ENCODE measurements at regions not wholly inside any gene's neighbourhood (a gene's known extent, or its start where the extent isn't known, plus 50 kb on each side); places are given as distances from the start of the nearest gene placed in this dataset.
A peak's percentile ranks its signal among the peaks of the same experiment; 100 is the strongest.

- Mint-ChIP-seq H3K4me3 (no peak overlapping the region), H3K9me3 (no peaks in the 10 kb centered on the region), H3K27me3 (ENCODE audit: low read depth) (no peaks in the 10 kb centered on the region), H3K27ac (peak overlapping the region in 2 of 3 experiments; percentile 13 to 42), H3K4me1 (peaks cover 20% of the 10 kb centered on the region), H3K36me3 (ENCODE audit: low read depth) (no peaks in the 10 kb centered on the region)
- no peak for TF ChIP-seq CTCF (IDR thresholded peaks at IDR 0.05; ENCODE audit: unreplicated experiment in 3 of 3)
Observed at GRCh38 chr13:74032325-74032724, 101.9 kb downstream of the KLF12 start.

GRCh38 chr13:74027161-74027779 lies 106.9 kb downstream of the KLF12 start:
- peaks cover 7% of the 10 kb centered on the region for H3K4me1 Mint-ChIP-seq
- H3K27me3 Mint-ChIP-seq (ENCODE audit: low read depth): no peaks in the 10 kb centered on the region
- peaks cover 19% of the 10 kb centered on the region for H3K36me3 Mint-ChIP-seq (ENCODE audit: low read depth)
- peak overlapping the region; percentile 14 to 55 (median 35) for H3K27ac Mint-ChIP-seq
- peaks cover 2% of the 10 kb centered on the region for H3K9me3 Mint-ChIP-seq
- no peak for TF ChIP-seq CTCF (IDR thresholded peaks at IDR 0.05; ENCODE audit: unreplicated experiment in 3 of 3)
- no peak overlapping the region for H3K4me3 Mint-ChIP-seq

GRCh38 chr13:74026753-74027152 lies 107.5 kb downstream of the KLF12 start:
- Mint-ChIP-seq H3K4me3 (no peak overlapping the region), H3K36me3 (ENCODE audit: low read depth) (peaks cover 24% of the 10 kb centered on the region), H3K27me3 (ENCODE audit: low read depth) (no peaks in the 10 kb centered on the region), H3K4me1 (peaks cover 5% of the 10 kb centered on the region), H3K9me3 (peaks cover 6% of the 10 kb centered on the region), H3K27ac (peak overlapping the region; percentile 14 to 55 (median 35))
- no peak for TF ChIP-seq CTCF (IDR thresholded peaks at IDR 0.05; ENCODE audit: unreplicated experiment in 3 of 3)

- Mint-ChIP-seq H3K4me3 (no peak overlapping the region), H3K27ac (peak overlapping the region in 1 of 3 experiments; percentile 6), H3K4me1 (peaks cover 6% of the 10 kb centered on the region), H3K36me3 (ENCODE audit: low read depth) (peaks cover 31% of the 10 kb centered on the region), H3K9me3 (peaks cover 9% of the 10 kb centered on the region), H3K27me3 (ENCODE audit: low read depth) (no peaks in the 10 kb centered on the region)
- no peak for TF ChIP-seq CTCF (IDR thresholded peaks at IDR 0.05; ENCODE audit: unreplicated experiment in 3 of 3)
Observed at GRCh38 chr13:74025369-74025768, 108.8 kb downstream of the KLF12 start.

- Mint-ChIP-seq H3K9me3 (peaks cover 9% of the 10 kb centered on the region), H3K27ac (peak overlapping the region in 1 of 3 experiments; percentile 6), H3K4me3 (no peak overlapping the region), H3K4me1 (peaks cover 8% of the 10 kb centered on the region), H3K36me3 (ENCODE audit: low read depth) (peaks cover 34% of the 10 kb centered on the region), H3K27me3 (ENCODE audit: low read depth) (no peaks in the 10 kb centered on the region)
- TF ChIP-seq CTCF (IDR thresholded peaks at IDR 0.05; ENCODE audit: unreplicated experiment in 3 of 3): no peak
Observed at GRCh38 chr13:74024856-74025255, 109.3 kb downstream of the KLF12 start.

GRCh38 chr13:74024314-74024713 lies 109.9 kb downstream of the KLF12 start:
- Mint-ChIP-seq H3K27ac (no peak overlapping the region), H3K36me3 (ENCODE audit: low read depth) (peaks cover 34% of the 10 kb centered on the region), H3K9me3 (peaks cover 9% of the 10 kb centered on the region), H3K27me3 (ENCODE audit: low read depth) (no peaks in the 10 kb centered on the region), H3K4me1 (peaks cover 10% of the 10 kb centered on the region), H3K4me3 (no peak overlapping the region)
- TF ChIP-seq CTCF (IDR thresholded peaks at IDR 0.05; ENCODE audit: unreplicated experiment in 3 of 3): peak in 1 of 3 experiments; percentile 12

Measured in nephron (organoid).